WERI-Rb-1 (cell line): ENCODE measurements at regions not wholly inside any gene's neighbourhood (a gene's known extent, or its start where the extent isn't known, plus 50 kb on each side); places are given as distances from the start of the nearest gene placed in this dataset.
A peak's percentile ranks its signal among the peaks of the same experiment; 100 is the strongest.

ENCODE experiments used
- DNase-seq: peaks from one replicate; pipeline ENCODE4 v3.0.0-alpha.2; 2020
- H3K27ac ChIP-seq: fragments of 250-450 bp; sonication (Bioruptor Pico); 2 replicates; pipeline ENCODE4 v1.5.1; 2020; ENCODE audit warnings: mild to moderate bottlenecking, moderate library complexity
- H3K27me3 ChIP-seq: fragments of 250-450 bp; sonication (Bioruptor Pico); 2 replicates; pipeline ENCODE4 v1.5.1; 2021; ENCODE audit warnings: mild to moderate bottlenecking, low read depth, moderate library complexity; ENCODE audit not compliant: insufficient read depth, severe bottlenecking
- H3K36me3 ChIP-seq: fragments of 250-450 bp; sonication (Bioruptor Pico); 2 replicates; pipeline ENCODE4 v1.5.1; 2020; ENCODE audit warnings: mild to moderate bottlenecking, moderate library complexity
- H3K4me3 ChIP-seq: 2 replicates; pipeline ENCODE4 v1.5.1; 2011; ENCODE audit warnings: low read depth, mild to moderate bottlenecking, control low read depth, low read length
- H3K9me3 ChIP-seq: fragments of 250-450 bp; sonication (Bioruptor Pico); 2 replicates; pipeline ENCODE4 v1.5.1; 2021; ENCODE audit warnings: mild to moderate bottlenecking, moderate library complexity; ENCODE audit not compliant: severe bottlenecking
- TF ChIP-seq, protein P1 (sequence below): IDR thresholded peaks from 2 replicates; pipeline ENCODE4 v1.5.1; 2011; ENCODE audit warnings: low read depth, mild to moderate bottlenecking, control low read depth, inconsistent platforms, low read length

DNA sequence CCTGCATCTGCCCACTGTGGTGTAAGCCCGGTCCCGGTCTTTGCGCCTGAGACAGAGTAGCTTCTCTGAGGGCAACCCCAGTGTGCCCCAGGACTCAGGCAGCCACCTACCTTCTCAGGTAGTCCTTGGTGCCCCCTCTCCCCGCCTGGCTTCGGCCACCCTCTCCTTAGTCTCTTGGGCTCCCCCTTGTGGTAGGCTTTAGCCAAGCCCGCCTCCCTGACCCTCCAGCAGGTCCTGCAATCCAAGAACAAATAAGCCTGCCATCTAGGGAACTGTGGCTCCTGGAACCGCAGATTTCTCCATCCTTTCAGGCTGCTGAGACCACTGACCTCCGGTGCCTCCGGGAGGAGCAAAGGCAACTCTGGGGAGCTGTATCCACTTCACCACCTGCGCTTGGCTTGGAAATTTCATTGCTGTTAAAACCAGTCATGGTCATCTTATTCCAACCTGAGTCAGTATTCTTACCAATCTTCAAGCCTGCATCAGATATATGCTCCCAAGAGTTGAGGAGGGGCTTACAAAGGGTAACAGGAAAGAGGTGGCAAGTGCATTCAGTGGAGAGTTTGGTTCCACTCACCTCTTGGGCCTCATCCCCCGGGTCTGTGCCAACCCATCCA, 52.8 kb upstream of the TENM4 start:
- Histone ChIP-seq H3K27me3 (peaks cover 37% of the 10 kb centered on the region), H3K27ac (no peak overlapping the region), H3K4me3 (no peak overlapping the region), H3K36me3 (no peaks in the 10 kb centered on the region), H3K9me3 (no peaks in the 10 kb centered on the region)
- TF ChIP-seq, protein P1, sequence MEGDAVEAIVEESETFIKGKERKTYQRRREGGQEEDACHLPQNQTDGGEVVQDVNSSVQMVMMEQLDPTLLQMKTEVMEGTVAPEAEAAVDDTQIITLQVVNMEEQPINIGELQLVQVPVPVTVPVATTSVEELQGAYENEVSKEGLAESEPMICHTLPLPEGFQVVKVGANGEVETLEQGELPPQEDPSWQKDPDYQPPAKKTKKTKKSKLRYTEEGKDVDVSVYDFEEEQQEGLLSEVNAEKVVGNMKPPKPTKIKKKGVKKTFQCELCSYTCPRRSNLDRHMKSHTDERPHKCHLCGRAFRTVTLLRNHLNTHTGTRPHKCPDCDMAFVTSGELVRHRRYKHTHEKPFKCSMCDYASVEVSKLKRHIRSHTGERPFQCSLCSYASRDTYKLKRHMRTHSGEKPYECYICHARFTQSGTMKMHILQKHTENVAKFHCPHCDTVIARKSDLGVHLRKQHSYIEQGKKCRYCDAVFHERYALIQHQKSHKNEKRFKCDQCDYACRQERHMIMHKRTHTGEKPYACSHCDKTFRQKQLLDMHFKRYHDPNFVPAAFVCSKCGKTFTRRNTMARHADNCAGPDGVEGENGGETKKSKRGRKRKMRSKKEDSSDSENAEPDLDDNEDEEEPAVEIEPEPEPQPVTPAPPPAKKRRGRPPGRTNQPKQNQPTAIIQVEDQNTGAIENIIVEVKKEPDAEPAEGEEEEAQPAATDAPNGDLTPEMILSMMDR: peak; percentile 85
- peak; percentile 81 for DNase-seq

DNA sequence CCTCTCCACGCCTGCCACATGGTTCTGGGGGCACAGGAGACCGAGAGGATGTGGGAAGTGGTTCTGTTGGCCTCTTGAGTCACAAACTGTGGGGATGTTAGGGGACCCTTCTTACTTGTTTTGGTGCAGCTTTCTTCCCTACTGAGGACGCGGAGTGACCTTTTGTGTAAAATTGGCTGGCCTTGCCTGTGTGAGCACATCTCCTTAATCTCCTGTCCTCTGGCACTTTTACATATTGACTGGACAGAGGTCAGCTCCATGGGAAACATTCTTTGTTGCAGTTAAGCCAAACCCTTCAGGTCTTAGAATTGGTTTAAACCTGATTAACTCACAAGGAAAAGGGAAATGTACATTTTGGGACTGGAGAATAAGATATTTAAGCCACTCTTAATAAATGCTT, 51.2 kb upstream of the TENM4 start:
- peaks cover 42% of the 10 kb centered on the region for H3K27me3 ChIP-seq
- H3K4me3 ChIP-seq: no peak overlapping the region
- no peaks in the 10 kb centered on the region for H3K36me3 ChIP-seq
- H3K9me3 ChIP-seq: no peaks in the 10 kb centered on the region
- TF ChIP-seq, protein P1: no peak
- DNase-seq: no peak
- no peak overlapping the region for H3K27ac ChIP-seq
